Gastrocnemius medialis (tissue), 4 donors: ENCODE measurements at regions not wholly inside any gene's neighbourhood (a gene's known extent, or its start where the extent isn't known, plus 50 kb on each side); places are given as distances from the start of the nearest gene placed in this dataset.
A peak's percentile ranks its signal among the peaks of the same experiment; 100 is the strongest.

Source experiments
- ATAC-seq, 2 donors: fragments of 150-250 bp; one replicate each; pipeline ENCODE4 v1.9.1; 2016
- DNase-seq, 2 donors: peaks; one replicate each; pipeline ENCODE4 v3.0.0-alpha.2; 2019
- H3K27ac ChIP-seq, 4 donors: fragments of 200-600 bp; sonication (generic); 1 replicate in 1 of 4; 2 replicates in 3 of 4; pipeline ENCODE4 v1.5.1; 2016 to 2018; ENCODE audit warnings: mild to moderate bottlenecking in 2 of 4, moderate library complexity in 1 of 4
- H3K27me3 ChIP-seq, 3 donors: fragments of 200-600 bp; sonication (generic) in 2 of 3; 1 replicate in 1 of 3; 2 replicates in 2 of 3; pipeline versions ENCODE4 v1.5.1 to v1.6.0; 2016 to 2019; ENCODE audit warnings: mild to moderate bottlenecking in 1 of 3, moderate library complexity in 1 of 3
- H3K36me3 ChIP-seq, 2 donors: fragments of 200-600 bp; sonication (generic) in 1 of 2; one replicate each; pipeline ENCODE4 v1.5.1; 2017 to 2018
- H3K4me1 ChIP-seq, 2 donors: fragments of 200-600 bp; sonication (generic) in 1 of 2; one replicate each; pipeline ENCODE4 v1.5.1; 2016 to 2017; ENCODE audit warnings: mild to moderate bottlenecking in 2 of 2
- H3K4me3 ChIP-seq, 4 donors: fragments of 200-600 bp; sonication (generic) in 3 of 4; 1 replicate in 1 of 4; 2 replicates in 3 of 4; pipeline ENCODE4 v1.5.1; 2016 to 2019; ENCODE audit warnings: mild to moderate bottlenecking in 2 of 4
- H3K9me3 ChIP-seq, 3 donors: fragments of 200-600 bp; sonication (generic) in 2 of 3; 1 replicate in 1 of 3; 2 replicates in 2 of 3; pipeline ENCODE4 v1.5.1; 2016 to 2019
- POLR2A ChIP-seq, 2 donors: fragments of 450-650 bp; IDR thresholded peaks; one replicate each; pipeline ENCODE4 v1.6.1; 2017; ENCODE audit warnings: antibody characterized with exemption in 2 of 2, mild to moderate bottlenecking in 2 of 2, moderate library complexity in 2 of 2
- in situ Hi-C, 4 donors: fragments of 200-750 bp; cut with MboI; loops; one replicate each; pipeline versions ENCODE4 v1.15.0 to v1.8.0; 2017; ENCODE audit warnings: low sequenced_read_pairs in 4 of 4
- intact Hi-C: fragments of 100-400 bp; cut with DNase I; formaldehyde crosslinking; loops from one replicate; pipeline ENCODE4 v1.15.1; 2023; ENCODE audit warnings: low total_unique reads
- TF ChIP-seq, protein P1 (sequence below), 5 experiments: fragments of 450-650 bp in 3 of 5; fragments of 200-600 bp in 2 of 5; sonication (generic) in 2 of 5; IDR thresholded peaks in 4 of 5; conservative IDR thresholded peaks in 1 of 5; 1 replicate in 4 of 5; 2 replicates in 1 of 5; pipeline ENCODE4 v1.5.1; 2016 to 2019; ENCODE audit warnings: antibody characterized with exemption in 5 of 5, mild to moderate bottlenecking in 3 of 5, moderate library complexity in 3 of 5

DNA sequence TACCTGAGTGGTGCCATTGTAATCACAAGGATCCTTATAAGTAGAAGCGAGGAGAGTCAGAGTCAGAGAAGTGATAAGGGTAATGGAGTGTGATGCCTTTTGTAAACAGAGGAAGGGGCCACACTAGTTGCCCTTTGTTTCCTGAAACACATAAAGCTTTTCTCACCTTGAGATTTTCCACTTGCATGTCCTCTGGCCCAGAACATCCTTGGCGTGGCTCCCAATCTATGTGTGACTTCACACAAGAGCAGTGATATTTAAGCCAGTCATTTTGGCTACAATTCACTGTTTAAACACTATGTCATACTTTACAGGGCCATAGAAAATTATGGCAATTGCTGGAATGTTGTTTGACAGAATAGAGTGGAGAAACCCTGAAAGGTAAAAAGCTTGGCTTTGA, 121.2 kb upstream of the BTN3A2 start:
- no peaks in the 10 kb centered on the region for H3K36me3 ChIP-seq
- no peak overlapping the region for H3K27ac ChIP-seq
- no peak overlapping the region for H3K4me3 ChIP-seq
- H3K9me3 ChIP-seq, result no peaks in the 10 kb centered on the region
- no peak for ATAC-seq
- intact Hi-C loops, result no loop called here
- in situ Hi-C loops, result no loop called here
- peaks cover 0 to 5% of the 10 kb centered on the region in 2 donors for H3K4me1 ChIP-seq
- H3K27me3 ChIP-seq, result peaks cover 61 to 99% (median 96%) of the 10 kb centered on the region in 3 donors
- no peak for DNase-seq
- TF ChIP-seq, protein P1, sequence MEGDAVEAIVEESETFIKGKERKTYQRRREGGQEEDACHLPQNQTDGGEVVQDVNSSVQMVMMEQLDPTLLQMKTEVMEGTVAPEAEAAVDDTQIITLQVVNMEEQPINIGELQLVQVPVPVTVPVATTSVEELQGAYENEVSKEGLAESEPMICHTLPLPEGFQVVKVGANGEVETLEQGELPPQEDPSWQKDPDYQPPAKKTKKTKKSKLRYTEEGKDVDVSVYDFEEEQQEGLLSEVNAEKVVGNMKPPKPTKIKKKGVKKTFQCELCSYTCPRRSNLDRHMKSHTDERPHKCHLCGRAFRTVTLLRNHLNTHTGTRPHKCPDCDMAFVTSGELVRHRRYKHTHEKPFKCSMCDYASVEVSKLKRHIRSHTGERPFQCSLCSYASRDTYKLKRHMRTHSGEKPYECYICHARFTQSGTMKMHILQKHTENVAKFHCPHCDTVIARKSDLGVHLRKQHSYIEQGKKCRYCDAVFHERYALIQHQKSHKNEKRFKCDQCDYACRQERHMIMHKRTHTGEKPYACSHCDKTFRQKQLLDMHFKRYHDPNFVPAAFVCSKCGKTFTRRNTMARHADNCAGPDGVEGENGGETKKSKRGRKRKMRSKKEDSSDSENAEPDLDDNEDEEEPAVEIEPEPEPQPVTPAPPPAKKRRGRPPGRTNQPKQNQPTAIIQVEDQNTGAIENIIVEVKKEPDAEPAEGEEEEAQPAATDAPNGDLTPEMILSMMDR (IDR thresholded peaks at IDR 0.05 in 4 of 5, conservative IDR thresholded peaks at IDR 0.05 in 1 of 5), result no peak
- TF ChIP-seq POLR2A (IDR thresholded peaks at IDR 0.05), result no peak

DNA sequence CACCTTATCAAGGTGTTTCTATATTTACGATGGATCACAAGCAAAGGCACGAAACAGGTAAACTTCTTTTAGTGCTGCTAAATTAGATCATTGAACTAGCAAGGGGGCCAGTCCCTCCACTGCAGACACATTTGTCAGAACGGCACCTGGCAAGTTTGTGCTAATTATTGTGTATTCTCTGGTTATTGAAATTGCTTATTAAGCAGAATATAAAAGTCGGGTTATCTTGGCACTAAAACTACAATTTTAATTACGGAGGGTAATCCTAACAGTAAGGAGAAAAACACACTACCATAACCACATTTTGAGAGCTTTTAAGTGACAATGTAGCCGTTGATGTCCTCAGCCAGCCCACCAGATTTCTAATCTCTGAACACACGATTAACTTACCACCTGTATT, 118.9 kb upstream of the BTN3A2 start:
- ATAC-seq (no peak), DNase-seq (no peak)
- Histone ChIP-seq H3K4me3 (no peak overlapping the region), H3K4me1 (peaks cover 0 to 7% of the 10 kb centered on the region in 2 donors), H3K27ac (no peak overlapping the region), H3K9me3 (no peaks in the 10 kb centered on the region), H3K27me3 (peaks cover 59 to 99% (median 96%) of the 10 kb centered on the region in 3 donors), H3K36me3 (no peaks in the 10 kb centered on the region)
- TF ChIP-seq, protein P1 (IDR thresholded peaks at IDR 0.05 in 4 of 5, conservative IDR thresholded peaks at IDR 0.05 in 1 of 5), result no peak
- TF ChIP-seq POLR2A (IDR thresholded peaks at IDR 0.05), result no peak
- intact Hi-C loops, result no loop called here
- in situ Hi-C loops, result no loop called here

DNA sequence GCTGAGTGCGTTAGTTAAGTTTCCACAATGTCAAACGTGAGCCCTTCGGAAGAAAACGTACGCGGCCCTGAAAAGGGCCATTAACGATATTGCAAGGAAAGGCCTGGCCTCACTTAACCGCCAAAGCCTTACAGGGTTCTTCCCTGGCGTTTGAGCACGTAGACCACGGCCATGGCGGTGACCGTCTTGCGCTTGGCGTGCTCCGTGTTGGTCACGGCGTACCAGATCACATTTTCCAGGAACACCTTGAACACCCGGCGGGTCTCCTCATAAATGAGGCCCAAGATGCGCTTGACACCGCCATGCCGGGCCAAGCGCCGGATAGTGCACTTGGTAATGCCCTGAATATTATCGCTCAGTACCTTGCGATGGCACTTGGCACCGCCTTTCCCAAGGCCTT, 118.4 kb upstream of the BTN3A2 start:
- TF ChIP-seq, protein P1 (IDR thresholded peaks at IDR 0.05 in 4 of 5, conservative IDR thresholded peaks at IDR 0.05 in 1 of 5), result no peak

DNA sequence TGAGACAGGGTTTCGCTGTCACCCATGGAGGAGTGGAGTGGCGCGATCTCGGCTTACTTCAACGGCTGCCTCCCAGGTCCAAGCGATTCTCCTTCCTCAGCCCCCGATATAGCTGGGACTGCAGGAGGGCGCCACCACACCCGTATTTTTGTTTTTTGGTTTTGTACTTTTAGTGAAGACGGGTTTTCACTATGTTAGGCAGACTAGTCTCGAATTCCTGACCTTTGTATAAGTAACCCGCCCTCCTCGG, 115.4 kb upstream of the BTN3A2 start:
- peak overlapping the region in 2 of 4 donors; percentile 11 to 39 for H3K27ac ChIP-seq
- no peak for ATAC-seq
- DNase-seq, result no peak
- peak overlapping the region; percentile 35 to 49 (median 42) for H3K4me3 ChIP-seq
- no peaks in the 10 kb centered on the region for H3K9me3 ChIP-seq
- peaks cover 64 to 99% (median 95%) of the 10 kb centered on the region in 3 donors for H3K27me3 ChIP-seq
- peaks cover 0 to 12% of the 10 kb centered on the region in 2 donors for H3K4me1 ChIP-seq
- no peaks in the 10 kb centered on the region for H3K36me3 ChIP-seq
- in situ Hi-C loops, result no loop called here
- intact Hi-C loops, result no loop called here
- TF ChIP-seq, protein P1 (IDR thresholded peaks at IDR 0.05 in 4 of 5, conservative IDR thresholded peaks at IDR 0.05 in 1 of 5), result no peak
- TF ChIP-seq POLR2A (IDR thresholded peaks at IDR 0.05), result no peak

More for the DNA sequence above, 118.4 kb upstream of the BTN3A2 start:
- Histone ChIP-seq H3K27me3 (peaks cover 59 to 99% (median 96%) of the 10 kb centered on the region in 3 donors), H3K4me3 (no peak overlapping the region), H3K36me3 (no peaks in the 10 kb centered on the region), H3K9me3 (no peaks in the 10 kb centered on the region), H3K27ac (no peak overlapping the region), H3K4me1 (peaks cover 0 to 11% of the 10 kb centered on the region in 2 donors)
- ATAC-seq (no peak), DNase-seq (no peak)
- in situ Hi-C loops, result no loop called here
- intact Hi-C loops, result no loop called here
